Activated CD4-positive, alpha-beta T cell treated with anti-CD3 and anti-CD28 coated beads, Interleukin-2, amount 50 U/mL, for 16 hours (primary cell): ENCODE measurements at regions not wholly inside any gene's neighbourhood (a gene's known extent, or its start where the extent isn't known, plus 50 kb on each side); places are given as distances from the start of the nearest gene placed in this dataset.
A peak's percentile ranks its signal among the peaks of the same experiment; 100 is the strongest.

Experiments
- DNase-seq: peaks from one replicate; pipeline ENCODE4 v3.0.0-alpha.2; 2020

- no peak for DNase-seq
Measured at GRCh38 chr6:113607821-113608545, 249.2 kb upstream of the MARCKS start.

GRCh38 chr6:113610377-113610988 lies 246.7 kb upstream of the MARCKS start:
- no peak for DNase-seq

GRCh38 chr6:113616701-113617274 lies 240.4 kb upstream of the MARCKS start:
- no peak for DNase-seq

GRCh38 chr6:113619077-113619476 lies 238.1 kb upstream of the MARCKS start:
- no peak for DNase-seq

- DNase-seq: no peak
Measured at GRCh38 chr6:113620386-113620785, 236.8 kb upstream of the MARCKS start.

GRCh38 chr6:113622254-113622653 lies 234.9 kb upstream of the MARCKS start:
- no peak for DNase-seq

- DNase-seq: no peak
Measured at GRCh38 chr6:113623129-113623528, 234.0 kb upstream of the MARCKS start.

- DNase-seq: peak; percentile 58
Measured at GRCh38 chr6:113625850-113626249, 231.3 kb upstream of the MARCKS start.

- no peak for DNase-seq
Measured at GRCh38 chr6:113626475-113626874, 230.7 kb upstream of the MARCKS start.

GRCh38 chr6:113627480-113627879 lies 229.7 kb upstream of the MARCKS start:
- DNase-seq: peak; percentile 20

GRCh38 chr6:113629256-113629655 lies 227.9 kb upstream of the MARCKS start:
- DNase-seq: no peak

- peak; percentile 24 for DNase-seq
Measured at GRCh38 chr6:113629975-113630737, 227.0 kb upstream of the MARCKS start.

GRCh38 chr6:113630738-113631535 lies 226.2 kb upstream of the MARCKS start:
- DNase-seq: peak; percentile 88

GRCh38 chr6:113631666-113632065 lies 225.5 kb upstream of the MARCKS start:
- no peak for DNase-seq

- peak; percentile 79 for DNase-seq
Measured at GRCh38 chr6:113632220-113632864, 224.8 kb upstream of the MARCKS start.

GRCh38 chr6:113633638-113634037 lies 223.5 kb upstream of the MARCKS start:
- no peak for DNase-seq

GRCh38 chr6:113634352-113635163 lies 222.6 kb upstream of the MARCKS start:
- no peak for DNase-seq

GRCh38 chr6:113635222-113635986 lies 221.7 kb upstream of the MARCKS start:
- DNase-seq: no peak

GRCh38 chr6:113636357-113636824 lies 220.8 kb upstream of the MARCKS start:
- no peak for DNase-seq

GRCh38 chr6:113640051-113640450 lies 217.1 kb upstream of the MARCKS start:
- no peak for DNase-seq
